ENCODE measurements at regions not wholly inside any gene's neighbourhood (a gene's known extent, or its start where the extent isn't known, plus 50 kb on each side); places are given as distances from the start of the nearest gene placed in this dataset.

- no peak for DNase-seq
Observed at GRCh38 chr14:95380350-95381042, 60.8 kb upstream of the CLMN start.

GRCh38 chr14:95379634-95380033 is 59.9 kb upstream of the CLMN start:
- DNase-seq, result no peak

DNA sequence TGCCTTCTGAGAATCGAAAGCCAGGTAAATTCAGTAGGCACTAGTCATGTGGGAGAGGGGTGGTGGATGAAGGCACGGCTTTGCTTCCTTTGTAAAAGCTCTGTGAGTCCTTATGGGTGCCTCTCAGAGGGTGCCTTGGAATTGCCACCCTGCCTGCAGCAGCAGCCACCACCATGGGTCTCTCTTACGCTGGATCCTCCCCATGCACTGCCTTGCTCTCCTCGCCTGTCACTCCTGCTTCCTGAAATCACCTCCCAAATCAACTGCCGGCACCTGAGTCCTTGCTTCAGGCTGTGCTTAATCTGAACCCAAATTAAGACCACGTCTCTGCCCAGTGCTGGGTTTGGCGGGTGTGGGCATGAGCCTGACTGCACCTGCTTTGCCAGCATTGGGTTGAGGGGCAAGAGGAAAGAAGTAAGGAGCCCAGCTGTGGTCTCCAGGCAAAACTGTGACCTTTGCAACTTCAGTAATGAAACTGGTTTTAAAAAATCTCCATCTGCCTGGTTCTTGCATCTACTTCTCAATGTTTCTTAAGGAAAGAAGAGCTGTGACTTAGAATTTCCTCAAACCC is 55.9 kb upstream of the CLMN start:
- DNase-seq, result no peak

DNA sequence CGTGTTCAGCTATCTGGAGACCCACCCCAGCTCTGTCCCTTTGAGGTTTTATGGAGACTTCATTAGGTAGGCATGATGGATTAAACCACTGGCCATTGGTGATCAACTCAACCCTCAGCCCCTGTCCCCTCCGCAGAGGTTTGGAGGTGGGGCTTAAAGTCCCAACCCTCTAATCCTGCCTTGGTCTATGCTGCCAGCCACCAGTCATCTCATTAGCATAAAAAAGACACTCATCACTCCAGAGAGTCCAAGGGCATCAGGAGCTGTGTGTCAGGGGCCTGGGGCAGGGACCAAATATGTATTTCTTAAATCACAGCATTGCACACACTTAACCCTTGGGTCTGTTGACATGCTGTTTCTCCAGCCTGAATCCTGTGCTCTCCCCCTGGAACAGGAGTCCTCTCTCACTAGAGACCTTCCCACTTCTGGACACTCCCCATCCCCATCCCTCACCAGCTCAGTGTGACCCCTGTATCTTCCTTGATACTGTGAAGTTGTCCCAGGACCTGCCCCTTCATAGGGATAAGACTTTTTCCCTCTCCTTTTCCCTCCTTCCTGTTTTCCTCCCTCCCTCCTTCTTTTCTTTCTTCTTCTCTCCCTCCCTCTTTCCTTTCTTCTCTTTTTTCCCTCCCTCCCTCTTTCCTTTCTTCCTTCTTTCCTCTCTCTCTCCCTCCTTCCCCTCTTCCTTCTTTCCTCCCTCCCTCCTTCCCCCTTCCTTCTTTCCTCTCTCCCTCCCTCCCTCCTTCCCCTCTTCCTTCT is 54.7 kb upstream of the CLMN start:
- no peak for DNase-seq

GRCh38 chr14:95370076-95370475 is 50.4 kb upstream of the CLMN start:
- no peak for DNase-seq
